CD4-positive, alpha-beta memory T cell (primary cell): ENCODE measurements at regions not wholly inside any gene's neighbourhood (a gene's known extent, or its start where the extent isn't known, plus 50 kb on each side); places are given as distances from the start of the nearest gene placed in this dataset.

Source experiments
- CTCF ChIA-PET: fragments of 350-600 bp; sonication (Branson Sonifier 250); formaldehyde crosslinking; loops from one replicate; lab custom pipeline; 2021; ENCODE audit warnings: inconsistent platforms; ENCODE audit not compliant: partially characterized antibody; lab: Charles Lee
- POLR2A ChIA-PET: fragments of 350-600 bp; sonication (Branson Sonifier 250); formaldehyde crosslinking; loops from one replicate; lab custom pipeline; 2021; ENCODE audit not compliant: partially characterized antibody; lab: Charles Lee
- DNase-seq, 5 donors: peaks; one replicate each; pipeline versions ENCODE4 v3.0.0 to v3.0.0-alpha.2; 2020 to 2022; ENCODE audit warnings: mixed read lengths in 1 of 5
- H3K27ac ChIP-seq: one replicate; pipeline ENCODE4 v1.7.0; 2013; ENCODE audit warnings: low read depth, low read length
- H3K27me3 ChIP-seq: 2 replicates; pipeline ENCODE4 v1.7.0; 2013; ENCODE audit warnings: mild to moderate bottlenecking, low read length, moderate library complexity; ENCODE audit not compliant: insufficient read depth
- H3K36me3 ChIP-seq: 2 replicates; pipeline ENCODE4 v1.7.0; 2013; ENCODE audit warnings: mild to moderate bottlenecking, low read length, moderate library complexity; ENCODE audit not compliant: insufficient read depth
- H3K4me1 ChIP-seq: 2 replicates; pipeline ENCODE4 v1.7.0; 2013; ENCODE audit warnings: mild to moderate bottlenecking, low read length, moderate library complexity; ENCODE audit not compliant: insufficient read depth
- H3K4me3 ChIP-seq, 2 donors: one replicate each; pipeline ENCODE4 v1.7.0; 2013; ENCODE audit warnings: low read length in 2 of 2, mild to moderate bottlenecking in 1 of 2
- H3K9me3 ChIP-seq, 2 donors: one replicate each; pipeline ENCODE4 v1.7.0; 2013; ENCODE audit warnings: low read length in 2 of 2, control low read depth in 1 of 2; ENCODE audit not compliant: control insufficient read depth in 1 of 2
- H3K27ac Mint-ChIP-seq, 7 donors: one replicate each; pipeline ENCODE4 v1.8.0; 2020 to 2021; ENCODE audit warnings: mixed read lengths in 7 of 7, mild to moderate bottlenecking in 6 of 7, inconsistent platforms in 3 of 7, moderate library complexity in 3 of 7
- H3K27me3 Mint-ChIP-seq, 2 donors: one replicate each; pipeline ENCODE4 v1.8.0; 2020 to 2021; ENCODE audit warnings: mixed read lengths in 2 of 2
- H3K36me3 Mint-ChIP-seq, 2 donors: one replicate each; pipeline ENCODE4 v1.8.0; 2020 to 2021; ENCODE audit warnings: mixed read lengths in 2 of 2, inconsistent platforms in 1 of 2, mild to moderate bottlenecking in 1 of 2
- H3K4me1 Mint-ChIP-seq, 4 donors: one replicate each; pipeline ENCODE4 v1.8.0; 2020 to 2021; ENCODE audit warnings: mixed read lengths in 4 of 4, mild to moderate bottlenecking in 1 of 4
- H3K4me3 Mint-ChIP-seq, 8 donors: one replicate each; pipeline ENCODE4 v1.8.0; 2020 to 2021; ENCODE audit warnings: mixed read lengths in 8 of 8, mild to moderate bottlenecking in 7 of 8, moderate library complexity in 6 of 8, inconsistent platforms in 3 of 8
- H3K9me3 Mint-ChIP-seq, 8 donors: one replicate each; pipeline ENCODE4 v1.8.0; 2020 to 2021; ENCODE audit warnings: mixed read lengths in 8 of 8, mild to moderate bottlenecking in 5 of 8, inconsistent platforms in 3 of 8, moderate library complexity in 1 of 8
- intact Hi-C: fragments of 100-400 bp; cut with micrococcal nuclease; formaldehyde crosslinking; loops from one replicate; pipeline ENCODE4 v1.15.1; 2023

GRCh38 chr6:141259091-141259490 is 873.6 kb upstream of the GJE1 start:
- Mint-ChIP-seq H3K4me3 (no peak overlapping the region), H3K9me3 (peaks cover 0 to 4% (median 0%) of the 10 kb centered on the region in 8 donors), H3K4me1 (peaks cover 0 to 4% (median under 1%) of the 10 kb centered on the region in 4 donors), H3K36me3 (no peaks in the 10 kb centered on the region), H3K27ac (no peak overlapping the region), H3K27me3 (no peaks in the 10 kb centered on the region)
- Histone ChIP-seq H3K4me3 (no peak overlapping the region), H3K27ac (no peak overlapping the region), H3K27me3 (no peaks in the 10 kb centered on the region), H3K9me3 (no peaks in the 10 kb centered on the region), H3K4me1 (no peaks in the 10 kb centered on the region), H3K36me3 (no peaks in the 10 kb centered on the region)
- DNase-seq: no peak
- intact Hi-C loops: no loop called here
- CTCF ChIA-PET: no interaction called here
- POLR2A ChIA-PET: no interaction called here

DNA sequence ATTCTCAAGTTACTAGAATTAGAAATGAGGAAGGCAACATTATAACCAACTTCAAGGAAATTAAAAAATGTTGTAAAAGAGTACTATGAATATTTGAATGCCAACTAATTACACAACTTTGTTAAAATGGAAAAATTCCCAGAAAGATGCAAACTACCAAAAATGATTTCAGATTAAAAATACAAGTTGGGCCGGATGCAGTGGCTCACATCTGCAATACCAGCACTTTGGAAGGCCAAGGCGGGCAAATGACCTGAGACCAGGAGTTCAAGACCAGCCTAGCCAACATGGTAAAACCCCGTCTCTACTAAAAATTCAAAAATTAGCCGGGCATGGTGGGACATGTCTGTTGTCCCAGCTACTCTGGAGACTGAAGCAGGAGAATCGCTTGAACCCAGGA is 874.2 kb upstream of the GJE1 start:
- Histone ChIP-seq H3K4me1 (no peaks in the 10 kb centered on the region), H3K27me3 (no peaks in the 10 kb centered on the region), H3K9me3 (no peaks in the 10 kb centered on the region), H3K4me3 (no peak overlapping the region), H3K36me3 (no peaks in the 10 kb centered on the region), H3K27ac (no peak overlapping the region)
- H3K27me3 Mint-ChIP-seq: no peaks in the 10 kb centered on the region
- intact Hi-C loops: no loop called here
- H3K4me3 Mint-ChIP-seq: no peak overlapping the region
- H3K9me3 Mint-ChIP-seq: peaks cover 0 to 4% (median 0%) of the 10 kb centered on the region in 8 donors
- CTCF ChIA-PET: no interaction called here
- H3K27ac Mint-ChIP-seq: no peak overlapping the region
- no peaks in the 10 kb centered on the region for H3K36me3 Mint-ChIP-seq
- H3K4me1 Mint-ChIP-seq: peaks cover 0 to 1% (median under 1%) of the 10 kb centered on the region in 4 donors
- POLR2A ChIA-PET: no interaction called here
- no peak for DNase-seq

DNA sequence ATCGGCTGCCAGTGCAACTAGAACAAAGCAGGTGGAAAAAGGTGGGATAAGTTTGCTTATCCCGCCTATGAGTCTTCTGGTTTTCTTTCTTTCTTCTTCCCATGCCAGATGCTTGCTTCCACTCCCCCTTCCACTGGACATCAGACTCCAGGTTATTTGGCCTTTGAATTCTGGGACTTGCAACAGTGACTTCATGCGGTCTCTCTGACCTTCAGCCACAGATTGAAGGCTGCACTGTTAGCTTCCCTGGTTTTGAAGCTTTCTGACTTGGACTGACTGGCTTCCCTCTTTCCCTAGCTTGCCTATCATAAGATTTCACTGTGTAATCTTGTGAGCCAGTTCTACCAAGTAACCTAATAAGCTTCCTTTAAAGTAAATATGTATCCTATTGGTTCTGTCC is 878.4 kb upstream of the GJE1 start:
- Histone ChIP-seq H3K36me3 (no peaks in the 10 kb centered on the region), H3K27me3 (no peaks in the 10 kb centered on the region), H3K4me1 (no peaks in the 10 kb centered on the region), H3K27ac (no peak overlapping the region), H3K4me3 (no peak overlapping the region), H3K9me3 (no peaks in the 10 kb centered on the region)
- CTCF ChIA-PET: no interaction called here
- intact Hi-C loops: no loop called here
- H3K9me3 Mint-ChIP-seq: peaks cover 0 to 3% (median 0%) of the 10 kb centered on the region in 8 donors
- no peak overlapping the region for H3K4me3 Mint-ChIP-seq
- POLR2A ChIA-PET: no interaction called here
- no peak for DNase-seq
- H3K27ac Mint-ChIP-seq: no peak overlapping the region
- peaks cover 2 to 6% (median 4%) of the 10 kb centered on the region in 4 donors for H3K4me1 Mint-ChIP-seq
- H3K36me3 Mint-ChIP-seq: no peaks in the 10 kb centered on the region
- no peaks in the 10 kb centered on the region for H3K27me3 Mint-ChIP-seq

GRCh38 chr6:141252828-141253608 is 879.7 kb upstream of the GJE1 start:
- no peaks in the 10 kb centered on the region for H3K36me3 ChIP-seq
- Mint-ChIP-seq H3K27me3 (no peaks in the 10 kb centered on the region), H3K4me3 (peak overlapping the region in 3 of 8 donors; percentile 0 to 4 (median 2)), H3K9me3 (peaks cover 0 to 3% (median 0%) of the 10 kb centered on the region in 8 donors), H3K27ac (peak overlapping the region in 1 of 7 donors; percentile 1), H3K4me1 (peaks cover 2 to 6% (median 4%) of the 10 kb centered on the region in 4 donors), H3K36me3 (no peaks in the 10 kb centered on the region)
- no peaks in the 10 kb centered on the region for H3K9me3 ChIP-seq
- DNase-seq: no peak
- H3K27ac ChIP-seq: no peak overlapping the region
- ChIA-PET CTCF (no interaction called here), POLR2A (no interaction called here)
- H3K4me1 ChIP-seq: no peaks in the 10 kb centered on the region
- H3K4me3 ChIP-seq: no peak overlapping the region
- no peaks in the 10 kb centered on the region for H3K27me3 ChIP-seq
- intact Hi-C loops: no loop called here

DNA sequence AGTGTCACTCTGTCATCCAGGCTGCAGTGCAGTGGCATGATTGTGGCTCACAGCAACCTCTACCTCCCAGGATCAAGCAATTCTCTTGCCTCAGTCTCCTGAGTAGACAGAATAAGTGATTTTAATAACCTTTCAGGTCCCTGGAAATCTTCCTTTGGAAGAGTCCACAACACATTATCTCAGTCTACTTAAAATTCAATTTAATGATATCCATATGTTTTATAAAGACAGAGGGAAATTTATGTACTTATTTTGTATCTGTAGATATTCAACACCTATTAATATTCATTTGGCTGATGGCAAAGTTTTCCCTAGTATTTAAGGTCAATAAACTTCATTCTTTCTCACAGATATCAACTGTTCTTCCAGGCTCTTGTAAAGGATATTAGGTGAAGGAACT is 881.4 kb upstream of the GJE1 start:
- ChIA-PET POLR2A (no interaction called here), CTCF (no interaction called here)
- H3K27me3 ChIP-seq: no peaks in the 10 kb centered on the region
- no peak overlapping the region for H3K4me3 Mint-ChIP-seq
- no peaks in the 10 kb centered on the region for H3K36me3 ChIP-seq
- H3K9me3 Mint-ChIP-seq: peaks cover 0 to 3% (median 0%) of the 10 kb centered on the region in 8 donors
- H3K27ac ChIP-seq: no peak overlapping the region
- no peaks in the 10 kb centered on the region for H3K4me1 ChIP-seq
- H3K27me3 Mint-ChIP-seq: no peaks in the 10 kb centered on the region
- no peaks in the 10 kb centered on the region for H3K9me3 ChIP-seq
- no peaks in the 10 kb centered on the region for H3K36me3 Mint-ChIP-seq
- DNase-seq: no peak
- H3K4me3 ChIP-seq: no peak overlapping the region
- H3K27ac Mint-ChIP-seq: no peak overlapping the region
- peaks cover 2 to 6% (median 4%) of the 10 kb centered on the region in 4 donors for H3K4me1 Mint-ChIP-seq
- intact Hi-C loops: no loop called here

DNA sequence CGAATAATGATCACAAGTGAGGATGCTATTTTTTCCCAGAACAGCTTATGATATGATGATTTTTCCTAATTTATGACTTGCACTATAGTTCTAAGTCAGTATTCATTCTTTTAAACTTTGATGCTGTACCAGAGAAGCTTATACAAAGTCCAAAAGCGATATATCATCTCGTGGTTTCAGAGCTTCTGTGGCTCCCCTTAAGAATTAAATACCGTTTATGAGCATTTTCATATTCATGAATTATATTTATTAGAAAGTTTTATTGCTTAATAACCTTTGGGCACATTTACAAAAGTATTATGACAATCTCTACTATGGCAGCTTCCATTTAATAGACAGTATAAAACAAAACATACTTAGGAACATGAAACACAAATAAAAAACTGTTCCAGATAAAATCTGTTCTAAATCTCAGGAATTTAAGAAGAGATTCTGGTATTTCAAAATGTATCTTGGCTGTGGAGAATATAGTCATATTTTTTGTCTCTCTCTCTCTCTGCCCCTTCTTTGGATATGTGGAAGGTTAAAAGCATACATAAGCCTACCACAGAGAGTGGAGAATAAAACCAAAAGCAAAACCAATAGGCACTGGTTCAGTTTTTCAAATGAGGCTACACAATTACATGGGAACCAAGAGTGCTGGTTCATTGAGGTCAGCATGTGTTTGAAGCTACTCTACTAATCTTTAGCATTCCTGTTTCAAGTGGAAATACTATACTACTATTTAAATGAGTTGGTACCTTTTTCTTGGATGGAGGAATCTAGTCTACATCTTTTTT is 884.5 kb upstream of the GJE1 start:
- no peaks in the 10 kb centered on the region for H3K9me3 ChIP-seq
- no peaks in the 10 kb centered on the region for H3K9me3 Mint-ChIP-seq
- no peak overlapping the region for H3K27ac ChIP-seq
- no peak overlapping the region for H3K4me3 ChIP-seq
- H3K36me3 ChIP-seq: no peaks in the 10 kb centered on the region
- peaks cover 0 to 2% (median under 1%) of the 10 kb centered on the region in 4 donors for H3K4me1 Mint-ChIP-seq
- POLR2A ChIA-PET: no interaction called here
- no peaks in the 10 kb centered on the region for H3K4me1 ChIP-seq
- no peak for DNase-seq
- no peaks in the 10 kb centered on the region for H3K27me3 ChIP-seq
- intact Hi-C loops: no loop called here
- H3K27ac Mint-ChIP-seq: no peak overlapping the region
- H3K27me3 Mint-ChIP-seq: no peaks in the 10 kb centered on the region
- CTCF ChIA-PET: no interaction called here
- H3K36me3 Mint-ChIP-seq: no peaks in the 10 kb centered on the region
- H3K4me3 Mint-ChIP-seq: no peak overlapping the region

GRCh38 chr6:141244366-141244765 is 888.4 kb upstream of the GJE1 start:
- Histone ChIP-seq H3K4me1 (no peaks in the 10 kb centered on the region), H3K27ac (no peak overlapping the region), H3K4me3 (no peak overlapping the region), H3K36me3 (no peaks in the 10 kb centered on the region), H3K9me3 (no peaks in the 10 kb centered on the region), H3K27me3 (no peaks in the 10 kb centered on the region)
- no peaks in the 10 kb centered on the region for H3K4me1 Mint-ChIP-seq
- H3K9me3 Mint-ChIP-seq: no peaks in the 10 kb centered on the region
- no peak for DNase-seq
- intact Hi-C loops: no loop called here
- no peaks in the 10 kb centered on the region for H3K27me3 Mint-ChIP-seq
- POLR2A ChIA-PET: no interaction called here
- no peaks in the 10 kb centered on the region for H3K36me3 Mint-ChIP-seq
- H3K4me3 Mint-ChIP-seq: no peak overlapping the region
- no peak overlapping the region for H3K27ac Mint-ChIP-seq
- CTCF ChIA-PET: no interaction called here
